H9 (cell line): ENCODE measurements at regions not wholly inside any gene's neighbourhood (a gene's known extent, or its start where the extent isn't known, plus 50 kb on each side); places are given as distances from the start of the nearest gene placed in this dataset.

Source experiments
- DNase-seq: peaks from one replicate; pipeline ENCODE4 v3.0.0-alpha.2; 2017
- H2AFZ ChIP-seq: one replicate; pipeline ENCODE4 v1.6.1; 2013; ENCODE audit warnings: mild to moderate bottlenecking, low read length, control low read depth, moderate library complexity
- H2AK5ac ChIP-seq: 2 replicates; pipeline ENCODE4 v1.6.1; 2013; ENCODE audit warnings: low read length, control low read depth, mixed read lengths; ENCODE audit not compliant: insufficient read length
- H2BK120ac ChIP-seq: one replicate; pipeline ENCODE4 v1.6.1; 2013; ENCODE audit warnings: low read depth, mild to moderate bottlenecking, low read length, control low read depth, inconsistent platforms; ENCODE audit not compliant: poor library complexity, severe bottlenecking
- H2BK12ac ChIP-seq: 2 replicates; pipeline ENCODE4 v1.6.1; 2013; ENCODE audit warnings: low read length, control low read depth, mixed read lengths, low read depth; ENCODE audit not compliant: insufficient read length
- H2BK15ac ChIP-seq: 2 replicates; pipeline ENCODE4 v1.6.1; 2013; ENCODE audit warnings: low read depth, low read length, control low read depth
- H2BK20ac ChIP-seq: one replicate; pipeline ENCODE4 v1.6.1; 2013; ENCODE audit warnings: low read depth, mild to moderate bottlenecking, low read length, control low read depth, inconsistent platforms; ENCODE audit not compliant: poor library complexity, severe bottlenecking
- H2BK5ac ChIP-seq: 2 replicates; pipeline ENCODE4 v1.6.1; 2013; ENCODE audit warnings: low read length, control low read depth, mixed read lengths; ENCODE audit not compliant: insufficient read length
- H3K14ac ChIP-seq: 2 replicates; pipeline ENCODE4 v1.6.1; 2013; ENCODE audit warnings: low read length, control low read depth; ENCODE audit not compliant: insufficient read depth
- H3K18ac ChIP-seq: 2 replicates; pipeline ENCODE4 v1.6.1; 2013; ENCODE audit warnings: low read depth, mild to moderate bottlenecking, mixed read lengths, low read length, control low read depth; ENCODE audit not compliant: insufficient read length
- H3K23ac ChIP-seq: 2 replicates; pipeline ENCODE4 v1.6.1; 2013; ENCODE audit warnings: low read length, control low read depth, mixed read lengths, low read depth; ENCODE audit not compliant: insufficient read length
- H3K23me2 ChIP-seq: 2 replicates; pipeline ENCODE4 v1.6.1; 2013; ENCODE audit warnings: low read depth, mild to moderate bottlenecking, mixed read lengths, low read length, control low read depth; ENCODE audit not compliant: insufficient read length, poor library complexity, severe bottlenecking
- H3K27ac ChIP-seq: 2 replicates; pipeline ENCODE4 v1.5.1; 2013; ENCODE audit warnings: low read length, control low read depth, mixed read lengths, low read depth; ENCODE audit not compliant: insufficient read length
- H3K27me3 ChIP-seq: 2 replicates; pipeline ENCODE4 v1.6.1; 2013; ENCODE audit warnings: low read length, control low read depth, inconsistent platforms; ENCODE audit not compliant: insufficient read depth
- H3K4ac ChIP-seq: 2 replicates; pipeline ENCODE4 v1.6.1; 2013; ENCODE audit warnings: low read depth, mild to moderate bottlenecking, control low read depth, inconsistent platforms, low read length, moderate library complexity
- H3K4me1 ChIP-seq: 2 replicates; pipeline ENCODE4 v1.6.1; 2013; ENCODE audit warnings: low read length, control low read depth, inconsistent platforms; ENCODE audit not compliant: insufficient read depth
- H3K4me2 ChIP-seq: 2 replicates; pipeline ENCODE4 v1.6.1; 2013; ENCODE audit warnings: low read length, control low read depth, mixed read lengths; ENCODE audit not compliant: insufficient read length, insufficient read depth
- H3K56ac ChIP-seq: 2 replicates; pipeline ENCODE4 v1.6.1; 2013; ENCODE audit warnings: low read depth, mild to moderate bottlenecking, mixed read lengths, low read length, control low read depth; ENCODE audit not compliant: insufficient read length
- H3K79me1 ChIP-seq: 2 replicates; pipeline ENCODE4 v1.6.1; 2013; ENCODE audit warnings: low read depth, mild to moderate bottlenecking, moderate library complexity, low read length, control low read depth, inconsistent platforms; ENCODE audit not compliant: insufficient read depth, poor library complexity, severe bottlenecking
- H3K79me2 ChIP-seq: 2 replicates; pipeline ENCODE4 v1.6.1; 2013; ENCODE audit warnings: low read length, control low read depth, inconsistent platforms; ENCODE audit not compliant: insufficient read depth
- H3K9ac ChIP-seq: 2 replicates; pipeline ENCODE4 v1.6.1; 2013; ENCODE audit warnings: low read length, control low read depth, mixed read lengths; ENCODE audit not compliant: insufficient read length; ENCODE audit errors: extremely low read depth
- H3K9me3 ChIP-seq: one replicate; pipeline ENCODE4 v1.6.1; 2013; ENCODE audit warnings: low read depth, low read length, inconsistent platforms; ENCODE audit not compliant: control insufficient read depth
- H3T11ph ChIP-seq: one replicate; pipeline ENCODE4 v1.6.1; 2013; ENCODE audit warnings: mild to moderate bottlenecking, low read length, control low read depth, inconsistent platforms
- H4K20me1 ChIP-seq: one replicate; pipeline ENCODE4 v1.6.1; 2013; ENCODE audit not compliant: control insufficient read depth, insufficient read length, insufficient read depth
- H4K5ac ChIP-seq: 2 replicates; pipeline ENCODE4 v1.6.1; 2013; ENCODE audit warnings: low read depth, mild to moderate bottlenecking, mixed read lengths, low read length, control low read depth; ENCODE audit not compliant: insufficient read length
- H4K8ac ChIP-seq: replicated peaks from 2 replicates; pipeline ENCODE4 v1.6.1; 2013; ENCODE audit warnings: low read length, control low read depth, mixed read lengths, low read depth; ENCODE audit not compliant: insufficient read length
- H4K91ac ChIP-seq: 2 replicates; pipeline ENCODE4 v1.6.1; 2013; ENCODE audit warnings: low read depth, mild to moderate bottlenecking, moderate library complexity, mixed read lengths, low read length, control low read depth; ENCODE audit not compliant: insufficient read length
- H3K27ac Mint-ChIP-seq, 3 experiments: 2 replicates in 2 of 3; 3 replicates in 1 of 3; pipeline ENCODE4 v1.8.0; 2020 to 2021; ENCODE audit warnings: mixed read lengths in 3 of 3, mild to moderate bottlenecking in 1 of 3, moderate library complexity in 1 of 3
- H3K27me3 Mint-ChIP-seq: 2 replicates; pipeline ENCODE4 v1.8.0; 2021; ENCODE audit warnings: low read depth, mild to moderate bottlenecking, moderate library complexity, mixed read lengths
- H3K36me3 Mint-ChIP-seq, 3 experiments: 2 replicates in 2 of 3; 3 replicates in 1 of 3; pipeline ENCODE4 v1.8.0; 2020 to 2021; ENCODE audit warnings: low read depth in 3 of 3, mixed read lengths in 3 of 3; ENCODE audit not compliant: insufficient read depth in 1 of 3
- H3K4me1 Mint-ChIP-seq, 2 experiments: 2 replicates each; pipeline ENCODE4 v1.8.0; 2020; ENCODE audit warnings: mixed read lengths in 2 of 2
- H3K4me3 Mint-ChIP-seq, 2 experiments: 2 replicates in 1 of 2; 3 replicates in 1 of 2; pipeline ENCODE4 v1.8.0; 2020 to 2021; ENCODE audit warnings: mild to moderate bottlenecking in 2 of 2, mixed read lengths in 2 of 2, moderate library complexity in 1 of 2
- H3K9me3 Mint-ChIP-seq, 2 experiments: 2 replicates in 1 of 2; 3 replicates in 1 of 2; pipeline ENCODE4 v1.8.0; 2020; ENCODE audit warnings: mild to moderate bottlenecking in 2 of 2, mixed read lengths in 2 of 2, moderate library complexity in 1 of 2
- TF ChIP-seq, protein P1 (sequence below): fragments of 200-600 bp; sonication (generic); conservative IDR thresholded peaks from 3 replicates; pipeline ENCODE4 v1.8.0; 2021; ENCODE audit warnings: antibody characterized with exemption, mild to moderate bottlenecking

DNA sequence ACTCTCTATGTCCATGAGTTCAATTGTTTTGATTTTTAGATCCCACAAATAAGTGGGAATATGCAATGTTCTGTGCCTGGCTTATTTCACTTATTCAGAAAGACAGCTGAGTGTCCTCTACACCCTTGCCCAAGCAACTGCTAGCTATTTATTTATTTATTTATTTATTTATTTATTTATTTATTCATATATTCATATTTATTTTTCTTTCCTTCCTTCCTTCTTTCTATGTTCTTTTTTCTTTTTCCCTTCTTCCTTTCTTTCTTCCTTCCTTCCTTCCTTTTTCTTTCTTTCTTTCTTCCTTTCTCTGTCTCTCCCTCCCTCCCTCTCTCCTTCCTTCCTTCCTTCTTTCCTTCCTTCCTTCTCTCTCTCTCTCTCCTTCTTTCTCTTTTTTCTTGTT is 563.4 kb downstream of the BCL11B start:
- H3K27me3 Mint-ChIP-seq, result peaks cover 1% of the 10 kb centered on the region
- Histone ChIP-seq H3K79me1 (no peaks in the 10 kb centered on the region), H3K18ac (no peak overlapping the region), H3K23ac (no peak overlapping the region), H2BK5ac (no peak overlapping the region), H3K23me2 (no peaks in the 10 kb centered on the region), H3K27ac (no peak overlapping the region), H3K14ac (no peak overlapping the region), H3K4me2 (no peak overlapping the region), H2AFZ (no peak overlapping the region), H4K20me1 (no peaks in the 10 kb centered on the region), H3K56ac (no peak overlapping the region), H3K79me2 (no peaks in the 10 kb centered on the region), H3K9me3 (no peaks in the 10 kb centered on the region), H2BK20ac (no peak overlapping the region), H3T11ph (no peak overlapping the region), H3K4me1 (no peaks in the 10 kb centered on the region), H4K5ac (no peak overlapping the region), H3K27me3 (no peaks in the 10 kb centered on the region), H3K4ac (no peak overlapping the region), H4K91ac (no peak overlapping the region), H2AK5ac (no peak overlapping the region), H2BK120ac (no peak overlapping the region), H2BK12ac (no peak overlapping the region), H3K9ac (no peak overlapping the region), H2BK15ac (no peak overlapping the region), H4K8ac (no peak overlapping the region)
- H3K36me3 Mint-ChIP-seq, result no peaks in the 10 kb centered on the region
- no peak overlapping the region for H3K4me3 Mint-ChIP-seq
- peak overlapping the region in 1 of 3 experiments; percentile 36; a peak in 1 of 7 replicates for H3K27ac Mint-ChIP-seq
- DNase-seq, result no peak
- TF ChIP-seq, protein P1, sequence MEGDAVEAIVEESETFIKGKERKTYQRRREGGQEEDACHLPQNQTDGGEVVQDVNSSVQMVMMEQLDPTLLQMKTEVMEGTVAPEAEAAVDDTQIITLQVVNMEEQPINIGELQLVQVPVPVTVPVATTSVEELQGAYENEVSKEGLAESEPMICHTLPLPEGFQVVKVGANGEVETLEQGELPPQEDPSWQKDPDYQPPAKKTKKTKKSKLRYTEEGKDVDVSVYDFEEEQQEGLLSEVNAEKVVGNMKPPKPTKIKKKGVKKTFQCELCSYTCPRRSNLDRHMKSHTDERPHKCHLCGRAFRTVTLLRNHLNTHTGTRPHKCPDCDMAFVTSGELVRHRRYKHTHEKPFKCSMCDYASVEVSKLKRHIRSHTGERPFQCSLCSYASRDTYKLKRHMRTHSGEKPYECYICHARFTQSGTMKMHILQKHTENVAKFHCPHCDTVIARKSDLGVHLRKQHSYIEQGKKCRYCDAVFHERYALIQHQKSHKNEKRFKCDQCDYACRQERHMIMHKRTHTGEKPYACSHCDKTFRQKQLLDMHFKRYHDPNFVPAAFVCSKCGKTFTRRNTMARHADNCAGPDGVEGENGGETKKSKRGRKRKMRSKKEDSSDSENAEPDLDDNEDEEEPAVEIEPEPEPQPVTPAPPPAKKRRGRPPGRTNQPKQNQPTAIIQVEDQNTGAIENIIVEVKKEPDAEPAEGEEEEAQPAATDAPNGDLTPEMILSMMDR, result no peak
- H3K4me1 Mint-ChIP-seq, result peaks cover 16 to 19% of the 10 kb centered on the region in 2 experiments
- H3K9me3 Mint-ChIP-seq, result no peaks in the 10 kb centered on the region
